ENCODE measurements at regions not wholly inside any gene's neighbourhood (a gene's known extent, or its start where the extent isn't known, plus 50 kb on each side); places are given as distances from the start of the nearest gene placed in this dataset.

DNA sequence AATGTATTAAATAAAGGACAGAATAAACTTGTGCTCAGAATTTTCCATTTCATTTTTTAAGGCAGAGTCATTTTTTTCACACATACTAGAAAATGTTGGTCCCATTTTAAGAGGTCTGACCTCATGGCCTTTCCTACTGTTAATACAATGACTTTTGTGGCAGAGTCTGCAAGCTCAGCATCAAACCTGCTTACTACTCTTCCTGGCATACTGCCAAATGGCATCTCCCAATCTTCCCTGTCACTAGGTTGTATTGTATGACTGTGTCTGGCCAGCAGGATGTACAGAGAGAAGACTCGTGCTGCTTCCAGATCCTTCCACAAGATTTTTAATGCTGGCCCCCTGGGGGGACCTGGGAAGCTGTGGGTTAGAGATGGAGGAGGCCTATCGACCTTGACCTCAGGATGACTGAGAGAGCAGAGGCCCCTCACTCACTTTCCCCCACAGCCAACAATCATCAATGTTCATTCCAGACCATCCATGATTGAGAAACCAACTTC, 64.7 kb downstream of the BARX1 start:
- TF ChIP-seq, protein P1, sequence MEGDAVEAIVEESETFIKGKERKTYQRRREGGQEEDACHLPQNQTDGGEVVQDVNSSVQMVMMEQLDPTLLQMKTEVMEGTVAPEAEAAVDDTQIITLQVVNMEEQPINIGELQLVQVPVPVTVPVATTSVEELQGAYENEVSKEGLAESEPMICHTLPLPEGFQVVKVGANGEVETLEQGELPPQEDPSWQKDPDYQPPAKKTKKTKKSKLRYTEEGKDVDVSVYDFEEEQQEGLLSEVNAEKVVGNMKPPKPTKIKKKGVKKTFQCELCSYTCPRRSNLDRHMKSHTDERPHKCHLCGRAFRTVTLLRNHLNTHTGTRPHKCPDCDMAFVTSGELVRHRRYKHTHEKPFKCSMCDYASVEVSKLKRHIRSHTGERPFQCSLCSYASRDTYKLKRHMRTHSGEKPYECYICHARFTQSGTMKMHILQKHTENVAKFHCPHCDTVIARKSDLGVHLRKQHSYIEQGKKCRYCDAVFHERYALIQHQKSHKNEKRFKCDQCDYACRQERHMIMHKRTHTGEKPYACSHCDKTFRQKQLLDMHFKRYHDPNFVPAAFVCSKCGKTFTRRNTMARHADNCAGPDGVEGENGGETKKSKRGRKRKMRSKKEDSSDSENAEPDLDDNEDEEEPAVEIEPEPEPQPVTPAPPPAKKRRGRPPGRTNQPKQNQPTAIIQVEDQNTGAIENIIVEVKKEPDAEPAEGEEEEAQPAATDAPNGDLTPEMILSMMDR (IDR thresholded peaks at IDR 0.05): no peak
- no peak for TF ChIP-seq EZH2 (IDR thresholded peaks at IDR 0.05; ENCODE audit: borderline replicate concordance, insufficient read depth, low read depth, low read length, poor library complexity, severe bottlenecking)

Measured in B cell (primary cell).